ENCODE measurements at regions not wholly inside any gene's neighbourhood (a gene's known extent, or its start where the extent isn't known, plus 50 kb on each side); places are given as distances from the start of the nearest gene placed in this dataset.

DNA sequence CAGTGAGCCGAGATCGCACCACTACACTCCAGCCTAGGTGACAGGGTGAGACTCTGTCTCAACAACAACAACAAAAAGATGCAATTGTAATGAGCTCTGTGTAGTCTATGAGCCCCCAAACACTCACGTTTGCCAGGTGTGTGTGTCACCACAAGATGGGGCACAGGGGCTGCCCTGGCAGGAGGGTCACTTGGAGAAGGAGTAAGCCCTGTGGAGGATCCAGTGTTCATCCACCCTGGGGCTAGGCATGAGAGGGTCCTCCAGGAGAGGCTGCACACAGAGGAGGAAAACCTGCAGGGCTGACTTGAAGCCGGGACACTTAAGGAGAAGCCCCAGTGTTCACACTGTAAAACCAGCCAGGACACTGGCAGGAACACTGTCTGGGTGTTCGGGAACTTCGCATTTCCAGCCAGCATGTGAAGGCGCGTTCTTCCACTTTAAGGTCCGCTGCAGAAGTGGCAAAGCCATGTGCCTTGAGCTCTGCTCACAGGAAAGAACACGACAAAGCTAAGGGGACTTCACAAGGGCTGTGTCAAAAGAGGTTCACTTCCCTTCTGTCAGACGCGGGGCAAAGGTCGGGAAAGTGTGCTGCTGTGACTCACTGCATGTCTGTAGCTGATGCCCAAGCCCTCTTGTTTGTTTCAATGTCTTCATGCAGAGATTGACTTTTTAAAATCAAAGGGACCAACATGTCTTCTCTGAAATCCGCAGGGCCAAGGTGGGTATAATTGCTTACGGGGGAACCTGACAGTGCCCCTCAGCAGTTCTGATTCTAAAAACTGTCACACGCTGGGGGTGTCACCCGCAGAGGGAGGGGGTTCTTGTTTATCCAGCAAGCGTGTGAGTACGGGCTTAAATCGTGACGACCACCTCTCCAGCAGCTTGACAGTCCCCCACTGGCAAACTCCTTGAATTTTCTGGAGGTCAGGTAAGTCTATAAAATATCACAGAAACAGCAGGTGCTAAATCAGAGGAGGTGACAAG lies 102.8 kb downstream of the RIPK4 start:
- peaks cover 9 to 48% (median 35%) of the 10 kb centered on the region in 4 donors for H3K4me1 ChIP-seq
- intact Hi-C loops (cut with DNase I; ENCODE audit: low total_unique reads) = loop anchor here (5.0 kb wide), 1 partner anchor 42 kb away; no protein-coding TSS in a partner anchor
- peak overlapping the region; percentile 73 to 78 for H3K27ac ChIP-seq
- H3K4me3 ChIP-seq = peak overlapping the region in 1 of 2 donors; percentile 4
- no peak for TF ChIP-seq CTCF (IDR thresholded peaks at IDR 0.05)
- no peaks in the 10 kb centered on the region for H3K27me3 ChIP-seq
- H3K36me3 ChIP-seq = no peaks in the 10 kb centered on the region
- DNase-seq = peak in 1 of 2 donors; percentile 66
- H3K9me3 ChIP-seq = no peaks in the 10 kb centered on the region

DNA sequence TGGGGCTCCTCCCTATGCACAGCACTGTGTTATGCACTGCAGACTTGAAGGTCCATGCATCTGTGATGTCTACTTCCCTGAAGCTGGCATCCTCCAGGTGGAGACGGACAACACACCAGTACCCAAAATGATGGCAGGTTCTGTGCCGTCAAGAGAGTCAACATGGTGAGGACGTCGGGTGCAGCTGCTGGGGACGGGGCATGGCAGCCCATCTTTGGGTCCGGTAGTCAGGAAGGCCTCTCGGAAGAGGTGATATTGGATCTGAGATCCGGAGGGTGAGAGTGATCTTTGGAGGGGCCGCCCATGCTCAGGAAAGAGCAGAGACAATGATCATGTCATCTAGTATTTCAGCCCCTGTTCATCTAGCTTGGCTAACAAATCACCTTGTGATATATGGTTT lies 104.1 kb downstream of the RIPK4 start:
- Histone ChIP-seq H3K4me3 (no peak overlapping the region), H3K27me3 (no peaks in the 10 kb centered on the region), H3K4me1 (peaks cover 9 to 59% (median 32%) of the 10 kb centered on the region in 4 donors), H3K27ac (peak overlapping the region in 1 of 2 donors; percentile 23), H3K36me3 (no peaks in the 10 kb centered on the region), H3K9me3 (no peaks in the 10 kb centered on the region)
- TF ChIP-seq CTCF (IDR thresholded peaks at IDR 0.05) = no peak
- peak in 1 of 2 donors; percentile 35 for DNase-seq
- intact Hi-C loops (cut with DNase I; ENCODE audit: low total_unique reads) = loop anchor here (5.0 kb wide), 1 partner anchor 40 kb away; no protein-coding TSS in a partner anchor

- TF ChIP-seq CTCF (IDR thresholded peaks at IDR 0.05) = no peak
- intact Hi-C loops (cut with DNase I; ENCODE audit: low total_unique reads) = loop anchor here (5.0 kb wide), 1 partner anchor 40 kb away; no protein-coding TSS in a partner anchor
- no peaks in the 10 kb centered on the region for H3K36me3 ChIP-seq
- H3K4me3 ChIP-seq = no peak overlapping the region
- H3K27ac ChIP-seq = no peak overlapping the region
- peaks cover 9 to 59% (median 32%) of the 10 kb centered on the region in 4 donors for H3K4me1 ChIP-seq
- peak in 1 of 2 donors; percentile 61 for DNase-seq
- H3K27me3 ChIP-seq = no peaks in the 10 kb centered on the region
- H3K9me3 ChIP-seq = no peaks in the 10 kb centered on the region
Measured at GRCh38 chr21:41662161-41662560, 104.7 kb downstream of the RIPK4 start.

- Histone ChIP-seq H3K9me3 (no peaks in the 10 kb centered on the region), H3K27ac (peak overlapping the region; percentile 58 to 75), H3K4me1 (peaks cover 9 to 55% (median 31%) of the 10 kb centered on the region in 4 donors), H3K27me3 (no peaks in the 10 kb centered on the region), H3K4me3 (no peak overlapping the region), H3K36me3 (no peaks in the 10 kb centered on the region)
- intact Hi-C loops (cut with DNase I; ENCODE audit: low total_unique reads) = loop anchor here (5.0 kb wide), 1 partner anchor 38 kb away; no protein-coding TSS in a partner anchor
- TF ChIP-seq CTCF (IDR thresholded peaks at IDR 0.05) = no peak
- peak in 1 of 2 donors; percentile 43 for DNase-seq
Measured at GRCh38 chr21:41660748-41661147, 106.1 kb downstream of the RIPK4 start.

DNA sequence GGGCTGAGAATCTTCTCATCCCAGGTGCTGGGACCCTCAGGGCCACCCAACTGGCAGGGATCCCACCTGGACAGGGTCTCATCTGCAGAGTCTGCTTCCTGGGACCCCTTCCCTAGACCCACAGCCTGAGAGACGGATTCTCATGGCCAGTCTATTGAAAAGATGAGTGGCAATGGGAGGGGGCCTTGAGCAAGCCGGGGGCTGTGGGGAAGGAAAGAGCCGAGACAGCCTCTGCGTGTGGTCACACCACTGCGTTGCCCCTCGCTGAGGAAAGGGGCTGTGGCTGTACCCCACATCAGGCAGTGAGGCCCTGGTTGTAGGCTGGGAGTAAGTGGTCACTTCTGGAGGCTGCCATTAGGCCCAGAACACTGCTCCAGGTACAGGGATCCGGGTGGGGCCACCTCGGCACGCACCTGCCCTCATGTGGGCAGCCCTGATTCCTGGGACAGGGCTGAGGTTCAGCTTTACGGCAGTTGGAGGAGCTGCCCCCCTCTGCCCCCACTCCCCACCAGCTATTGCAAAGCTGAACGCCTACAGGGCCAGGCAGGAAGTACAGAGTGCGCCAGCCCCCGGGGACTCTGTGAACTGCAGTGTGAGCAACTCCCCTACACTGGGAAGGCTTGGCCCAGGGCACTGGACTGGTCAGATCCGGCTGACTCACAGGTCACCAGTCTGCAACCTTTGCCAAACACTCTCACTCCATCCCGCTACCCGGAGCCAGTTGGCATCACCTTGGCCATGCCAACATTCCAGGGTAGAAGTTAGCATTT lies 106.9 kb downstream of the RIPK4 start:
- H3K4me1 ChIP-seq = peaks cover 5 to 47% (median 24%) of the 10 kb centered on the region in 4 donors
- H3K9me3 ChIP-seq = no peaks in the 10 kb centered on the region
- peak; percentile 78 to 96 for DNase-seq
- no peaks in the 10 kb centered on the region for H3K36me3 ChIP-seq
- peak overlapping the region; percentile 75 to 84 for H3K27ac ChIP-seq
- H3K4me3 ChIP-seq = no peak overlapping the region
- H3K27me3 ChIP-seq = no peaks in the 10 kb centered on the region
- intact Hi-C loops (cut with DNase I; ENCODE audit: low total_unique reads) = loop anchor here (5.0 kb wide), 1 partner anchor 38 kb away; no protein-coding TSS in a partner anchor
- peak; percentile 67 to 75 for TF ChIP-seq CTCF (IDR thresholded peaks at IDR 0.05)
